Iris pigment epithelial cell (primary cell): ENCODE measurements at regions not wholly inside any gene's neighbourhood (a gene's known extent, or its start where the extent isn't known, plus 50 kb on each side); places are given as distances from the start of the nearest gene placed in this dataset.
A peak's percentile ranks its signal among the peaks of the same experiment; 100 is the strongest.
"Not testable (repeated sequence)": the region's sequence is repeated elsewhere in the genome, so short reads cannot be mapped to it uniquely, and the experiment has no call there.

Experiments used
- DNase-seq: peaks from one replicate; pipeline ENCODE4 v3.0.0-alpha.2; 2011; ENCODE audit warnings: low read depth

DNA sequence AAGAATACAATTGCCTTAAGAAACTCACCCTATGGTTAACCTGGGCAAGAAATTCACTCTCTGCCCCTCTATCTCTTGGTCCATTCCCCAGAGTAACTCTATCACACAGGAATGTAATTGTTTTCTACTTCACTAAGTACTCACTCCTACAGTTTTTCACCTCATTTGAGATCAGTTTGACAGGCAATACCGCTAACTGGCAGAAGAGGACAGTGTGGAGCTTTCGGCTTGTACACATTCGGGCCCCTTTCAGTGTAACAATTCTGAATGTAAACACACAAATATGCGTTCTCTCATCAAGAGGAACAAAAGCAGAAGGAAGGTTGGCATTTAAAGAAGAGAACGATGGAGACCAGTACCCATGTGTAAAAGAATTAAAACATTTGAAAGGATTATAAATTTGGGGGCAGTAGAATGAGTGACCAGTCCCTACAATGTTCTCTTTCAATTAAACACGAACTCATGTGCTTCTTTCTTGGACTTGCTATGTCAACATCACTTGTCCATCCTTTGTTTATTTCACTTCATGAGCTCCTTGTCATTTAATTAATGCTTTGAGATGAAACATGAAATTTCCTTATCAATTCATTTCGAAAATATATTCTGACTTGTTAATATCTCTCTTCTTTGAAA, 188.5 kb upstream of the GRAMD2B start:
- peak; percentile 36 for DNase-seq

DNA sequence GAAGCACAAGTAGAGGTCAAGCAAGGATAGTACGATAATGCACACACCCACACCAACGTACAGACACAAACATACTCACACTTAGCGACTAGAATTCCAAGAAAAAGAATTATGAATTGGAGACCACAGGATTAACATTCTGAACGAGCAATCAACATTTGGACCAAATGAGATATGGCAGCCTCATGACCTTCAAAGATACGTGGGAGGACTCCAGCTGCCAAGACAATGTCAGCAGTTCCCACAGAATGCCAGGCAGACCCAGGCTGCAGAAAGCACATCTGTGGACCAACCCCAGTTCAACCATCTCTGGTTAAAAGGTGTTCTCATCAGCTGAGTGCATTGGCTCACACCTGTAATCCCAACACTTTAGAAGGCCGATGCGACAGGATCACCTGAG, 187.6 kb upstream of the GRAMD2B start:
- no peak for DNase-seq

DNA sequence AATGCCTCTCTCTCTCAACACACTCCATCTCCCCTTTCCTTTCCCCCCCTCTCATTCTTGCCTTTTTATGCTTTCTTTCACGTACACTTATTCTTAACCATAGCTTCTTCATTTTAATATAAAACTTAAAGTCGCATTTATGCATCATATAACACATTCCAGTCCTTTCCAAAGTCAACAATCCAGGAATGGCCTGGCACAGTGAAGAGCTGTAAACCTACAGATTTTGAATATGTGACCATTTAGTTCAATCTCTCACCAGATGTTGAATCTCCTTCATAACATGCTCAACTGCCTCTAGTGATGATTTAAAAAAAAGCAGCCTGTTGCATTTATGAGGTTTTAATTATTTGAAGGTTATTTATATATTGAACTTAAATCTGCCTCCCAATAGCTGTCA, 186.2 kb upstream of the GRAMD2B start:
- DNase-seq, result no peak

DNA sequence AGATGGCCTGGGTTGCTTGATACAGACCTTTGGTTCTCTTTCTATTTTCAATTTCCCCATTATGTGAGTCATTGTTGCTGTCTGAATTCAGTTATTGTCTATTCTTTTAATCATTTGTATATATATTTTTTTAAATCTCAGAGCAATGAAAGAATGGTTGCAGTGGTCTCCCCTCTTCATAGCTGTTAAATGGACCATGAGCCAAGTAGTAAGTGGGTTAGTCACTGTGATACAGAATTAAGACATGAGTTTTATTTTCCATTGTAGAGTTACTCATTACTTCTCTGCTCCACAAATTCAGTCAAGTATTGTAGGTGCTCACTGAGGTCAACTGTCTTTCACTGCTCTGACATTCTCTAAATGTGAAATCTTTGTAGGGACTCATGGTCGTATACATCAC, 174.6 kb upstream of the GRAMD2B start:
- no peak for DNase-seq

DNA sequence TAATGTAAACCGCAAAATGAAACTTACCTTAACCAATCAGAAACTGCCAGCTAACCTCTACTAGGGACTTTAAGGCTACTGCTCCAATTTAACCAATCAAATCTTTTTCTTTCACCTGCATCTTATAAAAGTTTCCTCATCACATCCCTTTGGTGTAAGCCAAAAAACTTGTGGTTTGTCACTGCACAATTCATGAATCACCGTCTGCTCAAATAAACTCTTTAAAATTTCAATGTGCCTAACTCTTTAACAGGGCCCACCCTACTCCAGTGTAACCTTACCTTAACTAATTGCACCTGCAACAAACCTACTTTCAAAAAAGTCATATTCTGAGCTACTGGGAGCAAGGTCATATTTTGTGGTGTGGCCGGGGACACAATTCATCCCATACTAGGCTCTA, 172.2 kb upstream of the GRAMD2B start:
- DNase-seq, result no peak

DNA sequence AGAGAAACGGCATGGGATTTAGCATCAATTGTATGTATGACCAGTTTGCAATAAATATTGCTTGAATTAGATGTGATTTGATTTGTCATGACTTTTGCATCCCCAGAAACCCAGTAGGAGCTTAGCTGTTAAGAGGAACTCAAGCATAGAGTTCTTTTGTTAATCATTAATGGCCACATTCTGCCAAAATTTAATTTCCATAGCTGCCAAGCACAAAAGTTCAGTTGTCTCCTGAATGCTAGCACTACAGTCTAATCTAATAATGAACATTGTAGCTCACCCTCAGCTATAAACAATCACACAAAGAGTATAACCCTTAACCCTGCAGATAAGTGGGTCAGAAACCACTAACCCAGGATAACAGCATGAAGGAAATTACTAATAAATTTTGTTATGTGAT, 169.8 kb upstream of the GRAMD2B start:
- no peak for DNase-seq

DNA sequence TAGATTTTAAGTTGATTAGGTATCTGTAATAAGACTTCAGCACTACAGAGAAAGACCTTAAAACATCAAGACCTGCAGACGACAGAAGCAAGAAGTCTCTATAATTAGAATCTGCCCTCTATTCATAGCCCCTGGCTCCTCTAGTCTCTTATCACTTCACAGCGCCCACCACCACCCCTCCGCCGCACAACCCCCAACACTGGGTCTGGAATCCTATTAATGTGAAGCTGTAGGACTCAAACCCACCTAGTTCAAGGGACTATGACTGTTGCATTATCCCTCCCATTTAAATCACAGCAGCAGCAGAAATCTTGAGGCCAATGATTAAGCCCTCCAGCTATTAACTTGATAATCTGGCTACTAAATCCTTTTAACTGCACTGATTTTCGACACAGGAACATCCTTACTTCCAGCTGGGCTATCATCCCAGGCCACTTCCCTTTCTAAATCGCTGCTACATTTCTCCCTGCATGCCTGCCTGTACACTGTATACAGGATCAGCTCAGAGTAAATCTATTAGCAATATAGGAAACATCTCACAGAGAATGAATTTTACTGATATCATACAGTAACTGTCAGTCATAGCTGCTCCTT, 159.5 kb upstream of the GRAMD2B start:
- no peak for DNase-seq

DNA sequence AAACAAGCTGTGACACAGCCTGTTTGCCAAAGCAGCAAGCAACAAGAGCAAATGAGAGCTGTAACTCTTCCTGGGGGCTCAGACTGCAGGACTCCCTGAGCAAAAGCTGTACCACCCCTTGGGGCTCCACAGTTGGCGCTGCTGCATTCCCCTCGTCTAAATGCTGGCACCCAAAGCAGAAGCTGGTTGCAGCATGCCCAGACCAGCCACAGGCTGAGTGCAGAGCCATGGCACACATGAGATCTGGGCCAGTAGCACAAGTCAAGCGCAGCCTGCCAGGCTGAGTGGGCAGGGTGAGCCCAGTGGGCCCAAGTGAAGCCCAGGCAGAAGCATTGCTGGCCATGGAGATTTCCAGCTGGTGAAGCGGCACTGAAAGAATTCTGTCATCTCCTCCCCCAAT, 157.3 kb upstream of the GRAMD2B start:
- DNase-seq, result no peak

DNA sequence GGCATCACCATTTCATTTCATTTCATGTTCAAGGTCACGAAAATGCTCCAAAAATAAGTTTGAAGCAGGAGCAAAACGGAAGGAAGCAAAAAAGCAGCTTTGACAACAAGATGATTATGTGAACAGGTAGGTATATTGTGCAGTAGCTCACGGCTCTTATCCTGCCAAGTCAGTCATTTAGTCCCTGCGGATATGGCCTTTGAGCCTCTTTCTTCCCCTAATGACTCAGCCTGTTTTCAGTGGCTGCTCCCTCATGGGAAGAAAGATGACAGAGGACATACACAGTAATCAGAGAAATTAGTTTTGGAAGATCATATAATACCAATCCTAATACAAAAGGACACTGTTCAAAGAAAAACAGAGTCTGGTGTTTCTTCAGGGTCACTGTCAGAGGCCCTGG, 155.8 kb upstream of the GRAMD2B start:
- DNase-seq, result no peak

DNA sequence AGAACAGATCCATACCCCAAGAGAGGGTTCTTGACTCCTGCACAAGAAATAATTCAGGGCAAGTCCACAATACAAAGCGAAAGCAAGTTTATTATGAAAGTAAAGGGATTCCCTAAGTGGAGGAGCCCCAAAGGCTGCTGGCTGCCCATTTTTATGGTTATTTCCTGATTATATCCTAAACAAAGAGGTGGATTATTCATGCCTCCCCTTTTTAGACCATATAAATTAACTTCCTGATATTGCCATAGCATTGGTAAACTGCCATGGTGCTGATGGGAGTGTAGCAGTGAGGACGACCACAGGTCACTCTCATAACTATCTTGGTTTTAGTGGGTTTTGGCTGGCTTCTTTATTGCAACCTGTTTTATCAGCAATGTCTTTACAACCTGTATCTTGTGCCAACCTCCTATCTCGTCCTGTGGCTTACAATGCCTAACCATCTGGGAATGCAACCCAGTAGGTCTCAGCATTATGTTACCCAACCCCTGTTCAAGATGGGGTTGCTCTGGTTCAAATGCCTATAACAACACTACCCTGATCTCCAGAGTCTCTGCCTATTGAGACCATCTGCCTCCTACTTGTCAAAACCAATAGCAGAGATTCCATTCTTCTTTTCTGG, 154.4 kb upstream of the GRAMD2B start:
- no peak for DNase-seq

DNA sequence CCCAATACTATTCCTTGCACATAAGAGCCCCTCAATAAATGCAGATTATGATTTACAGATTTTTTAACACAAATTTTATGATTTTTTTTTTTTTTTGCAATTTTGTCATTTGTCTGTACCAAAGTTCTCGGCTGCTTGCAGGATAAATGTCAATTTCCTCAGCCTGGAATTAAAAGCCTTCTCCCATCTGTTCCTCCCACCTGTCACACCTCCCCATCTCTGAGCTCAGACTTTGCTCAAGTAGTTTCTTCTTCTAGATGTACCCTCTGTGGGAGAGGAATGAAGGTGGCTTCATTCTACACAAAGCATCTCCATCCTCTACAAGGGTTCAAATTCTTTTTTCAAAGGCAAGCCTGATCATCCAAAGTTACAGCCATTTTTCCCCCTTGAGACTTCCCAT, 153.7 kb upstream of the GRAMD2B start:
- no peak for DNase-seq

DNA sequence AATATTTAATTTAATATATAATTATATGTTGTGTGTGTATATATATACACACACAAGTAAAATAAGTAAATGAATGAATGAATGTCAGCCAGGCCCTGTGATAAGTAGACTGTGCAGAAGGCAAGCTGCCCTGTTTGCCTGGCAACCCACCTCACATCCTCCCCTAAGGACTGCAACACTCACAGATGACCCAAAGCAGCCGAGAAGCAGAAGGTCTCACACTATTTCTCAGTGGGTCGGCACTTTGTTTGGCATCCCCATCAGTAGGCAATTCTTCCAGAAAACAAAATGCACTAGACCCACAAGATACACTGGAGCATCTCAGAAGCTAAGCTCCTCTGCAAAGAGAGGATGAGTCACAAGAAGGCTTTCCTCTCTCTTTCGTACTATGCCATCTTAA, 152.1 kb upstream of the GRAMD2B start:
- DNase-seq, result no peak

DNA sequence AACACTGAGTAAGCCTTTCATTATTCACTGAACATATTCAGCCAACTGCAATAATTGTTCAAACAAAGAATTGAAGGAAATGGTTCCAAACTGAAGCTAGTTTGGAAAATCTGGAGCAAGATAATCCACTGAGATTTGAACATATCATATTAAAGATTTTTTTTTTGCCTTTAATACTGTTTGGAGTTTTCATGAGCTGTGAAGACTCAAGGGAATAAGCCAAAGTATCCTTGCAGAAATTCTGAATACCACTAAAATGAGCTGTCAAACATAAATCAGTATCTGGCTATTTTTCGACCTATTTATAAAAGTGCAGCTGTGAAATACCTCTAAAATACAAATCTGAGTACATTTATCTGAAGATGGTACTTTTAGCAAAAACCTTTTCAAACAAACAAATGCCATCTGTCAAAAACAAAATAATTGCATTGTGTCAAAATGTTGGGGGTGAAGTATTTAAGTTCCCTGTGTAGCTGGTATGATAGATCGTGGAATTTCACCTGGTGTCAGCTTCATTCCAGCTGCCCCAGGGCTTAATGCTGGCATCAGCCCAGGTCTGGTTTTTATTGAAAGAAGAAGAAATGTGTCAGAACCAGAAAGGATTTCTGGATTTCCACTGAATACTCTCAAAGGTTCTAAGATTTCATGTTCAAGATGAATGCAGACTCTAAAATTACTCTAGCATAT, 149.0 kb upstream of the GRAMD2B start:
- no peak for DNase-seq

DNA sequence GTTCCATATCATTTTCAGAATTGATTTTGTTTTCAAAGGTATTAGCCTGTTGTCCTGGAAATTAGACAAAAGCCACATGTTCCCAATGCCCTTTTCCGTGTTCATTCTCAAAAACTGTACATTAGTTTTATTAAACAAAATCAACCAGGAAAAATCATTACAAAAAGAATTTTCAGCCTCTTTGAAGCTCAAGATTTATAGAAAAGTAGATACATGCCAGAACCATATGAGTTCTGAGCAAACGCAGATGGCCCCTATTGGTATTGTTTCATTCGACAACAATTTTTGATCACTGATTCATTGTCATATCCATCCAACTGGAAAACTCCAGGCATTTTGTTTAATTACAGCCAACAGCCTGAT, 148.5 kb upstream of the GRAMD2B start:
- no peak for DNase-seq

DNA sequence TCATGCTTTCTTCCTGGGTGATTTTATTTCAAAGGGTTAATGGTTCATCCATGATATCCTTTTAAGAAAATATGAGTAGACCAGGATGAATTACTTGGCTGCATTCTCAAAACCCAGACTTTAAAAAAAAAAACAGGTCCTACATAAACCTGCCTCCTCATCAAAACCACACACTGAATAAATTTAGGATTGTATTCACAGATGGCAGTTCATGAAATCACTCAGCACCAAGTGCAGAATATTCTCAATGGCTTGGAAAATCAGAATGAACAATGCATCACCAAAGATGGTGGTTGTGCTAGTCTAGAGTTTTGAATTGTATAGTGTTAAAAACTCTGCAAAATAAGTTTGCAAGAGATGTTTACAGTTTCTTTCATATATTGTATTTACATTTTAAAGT, 145.4 kb upstream of the GRAMD2B start:
- no peak for DNase-seq

DNA sequence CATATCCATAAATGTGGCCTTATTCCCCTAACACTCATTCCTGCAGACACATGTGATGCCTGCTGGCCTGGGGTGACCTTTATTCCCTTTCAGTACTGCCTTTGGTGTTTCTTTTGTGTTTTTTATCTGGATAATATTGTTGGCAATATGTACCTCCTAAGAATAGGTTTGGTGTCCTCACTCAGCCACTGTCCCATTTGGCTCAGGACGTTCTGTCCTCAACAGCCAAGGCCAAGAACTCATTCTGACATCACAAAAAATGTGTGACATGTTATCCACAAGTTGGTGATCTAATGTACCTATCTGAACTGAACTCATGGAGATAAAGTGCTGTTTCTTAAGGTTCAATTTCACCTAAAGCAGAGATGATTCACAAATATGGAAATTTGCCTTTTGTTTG, 142.9 kb upstream of the GRAMD2B start:
- no peak for DNase-seq

DNA sequence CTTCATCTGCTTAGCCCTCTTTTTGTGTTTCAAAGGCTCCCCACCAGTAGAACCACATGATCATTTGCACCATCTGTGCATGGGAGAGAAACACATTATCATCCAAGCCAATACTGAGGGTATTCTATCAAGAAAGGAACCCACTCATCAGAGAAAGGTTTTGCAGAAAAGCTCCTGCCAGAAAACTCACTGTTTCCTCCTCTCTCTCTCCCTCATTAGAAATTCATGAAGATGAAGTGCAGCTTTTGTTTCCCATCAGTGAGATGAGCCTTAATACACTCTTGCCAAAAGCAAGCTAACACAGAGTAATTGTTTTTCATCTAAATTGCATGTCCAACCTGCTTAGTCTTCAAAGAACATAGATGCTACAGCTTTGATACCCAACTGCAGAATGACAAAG, 142.4 kb upstream of the GRAMD2B start:
- DNase-seq, result no peak

DNA sequence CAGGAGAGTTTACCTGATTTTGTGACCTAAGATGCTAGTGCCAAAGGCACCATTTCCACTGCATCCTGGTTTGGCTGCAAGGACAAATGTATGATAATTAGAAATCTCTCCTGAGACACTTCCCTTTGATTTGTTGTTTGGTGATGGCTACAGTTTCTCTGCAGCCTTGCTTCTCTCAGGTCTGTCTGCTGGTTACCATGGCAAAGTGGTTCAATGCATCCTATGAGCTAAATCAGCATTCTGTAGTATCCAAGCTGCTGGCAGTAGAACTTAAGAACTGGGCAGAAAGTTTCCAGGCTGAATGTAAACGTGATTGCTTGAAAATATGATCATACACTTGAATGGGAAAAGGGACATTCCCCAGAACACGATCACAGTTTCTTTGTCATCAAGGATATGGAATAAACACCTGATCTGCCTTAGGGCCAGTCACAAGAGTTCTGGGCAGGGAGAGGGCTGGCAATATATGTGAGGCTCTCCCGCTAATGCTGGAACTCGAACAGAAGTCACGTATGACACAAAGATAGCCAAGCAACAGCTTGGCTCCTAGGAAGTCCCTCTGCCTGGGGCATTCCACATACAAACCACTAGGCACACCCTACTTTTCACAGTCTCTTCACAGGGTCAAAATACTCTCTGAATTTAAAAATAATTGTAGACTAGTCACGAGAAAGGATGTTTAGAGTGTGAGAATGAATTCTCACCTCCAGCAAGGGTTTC, 138.1 kb upstream of the GRAMD2B start:
- DNase-seq, result no peak

DNA sequence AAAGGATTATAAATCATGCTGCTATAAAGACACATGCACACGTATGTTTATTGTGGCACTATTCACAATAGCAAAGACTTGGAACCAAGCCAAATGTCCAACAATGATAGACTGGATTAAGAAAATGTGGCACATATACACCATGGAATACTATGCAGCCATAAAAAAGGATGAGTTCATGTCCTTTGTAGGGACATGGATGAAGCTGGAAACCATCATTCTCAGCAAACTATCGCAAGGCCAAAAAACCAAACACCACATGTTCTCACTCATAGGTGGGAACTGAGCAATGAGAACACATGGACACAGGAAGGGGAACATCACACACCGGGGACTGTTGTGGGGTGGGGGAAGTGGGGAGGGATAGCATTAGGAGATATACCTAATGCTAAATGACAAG, 127.1 kb upstream of the GRAMD2B start:
- DNase-seq, result not testable (repeated sequence)

DNA sequence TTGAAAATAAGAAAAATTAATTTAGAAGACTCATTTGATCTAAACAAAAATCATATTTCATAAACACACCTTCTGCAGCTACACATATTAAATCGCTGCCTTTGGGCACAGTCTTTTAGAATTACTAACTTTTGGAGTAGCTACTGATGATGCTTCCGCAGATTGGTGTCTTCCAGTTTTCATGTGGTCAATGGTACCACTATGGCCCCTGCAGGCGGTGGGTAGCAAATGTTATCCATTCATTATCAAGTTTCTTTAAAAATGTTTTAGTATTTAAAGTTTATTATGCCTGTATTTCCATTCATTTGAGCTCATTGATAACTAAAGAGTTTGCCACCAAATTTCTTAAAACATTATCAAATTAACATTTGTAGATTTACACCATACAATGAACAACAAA, 122.9 kb upstream of the GRAMD2B start:
- no peak for DNase-seq

DNA sequence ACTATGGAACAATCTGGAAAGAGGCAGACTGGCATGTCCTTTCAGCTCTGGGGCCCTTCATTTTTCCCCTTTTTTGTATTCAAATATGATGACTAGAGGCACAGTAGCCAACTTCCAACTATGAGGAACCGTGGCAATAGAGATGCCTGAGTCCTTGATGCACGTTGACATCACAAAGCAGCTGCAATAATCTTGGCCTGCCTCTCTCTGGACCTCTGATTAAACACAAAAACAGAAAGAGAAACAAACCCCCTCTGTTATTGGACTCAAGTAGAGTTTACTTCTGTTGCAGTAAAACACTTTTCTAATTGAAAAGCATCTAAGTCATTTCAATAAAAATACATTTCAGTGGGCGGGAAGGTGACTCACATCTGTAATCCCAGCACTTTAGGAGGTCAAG, 122.2 kb upstream of the GRAMD2B start:
- no peak for DNase-seq

DNA sequence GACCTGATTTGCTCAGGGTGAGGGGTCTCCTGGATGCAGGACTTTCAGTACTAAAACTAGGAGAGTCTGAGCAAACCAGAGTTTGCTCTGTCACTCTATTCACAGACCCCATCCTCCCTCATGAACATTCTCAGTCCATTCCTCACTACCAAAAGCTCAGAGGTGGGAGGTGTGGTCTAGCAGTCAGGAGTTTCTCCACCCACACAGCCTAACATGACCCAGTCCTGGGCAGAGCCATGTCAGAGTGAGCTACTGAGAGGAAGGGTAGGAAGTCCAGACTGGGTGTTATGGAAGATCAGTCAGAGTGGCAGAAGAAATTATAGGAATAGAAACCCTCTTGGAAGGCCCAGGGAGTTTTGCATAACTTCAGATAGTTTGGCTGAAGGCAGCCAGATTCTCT, 113.3 kb upstream of the GRAMD2B start:
- no peak for DNase-seq

DNA sequence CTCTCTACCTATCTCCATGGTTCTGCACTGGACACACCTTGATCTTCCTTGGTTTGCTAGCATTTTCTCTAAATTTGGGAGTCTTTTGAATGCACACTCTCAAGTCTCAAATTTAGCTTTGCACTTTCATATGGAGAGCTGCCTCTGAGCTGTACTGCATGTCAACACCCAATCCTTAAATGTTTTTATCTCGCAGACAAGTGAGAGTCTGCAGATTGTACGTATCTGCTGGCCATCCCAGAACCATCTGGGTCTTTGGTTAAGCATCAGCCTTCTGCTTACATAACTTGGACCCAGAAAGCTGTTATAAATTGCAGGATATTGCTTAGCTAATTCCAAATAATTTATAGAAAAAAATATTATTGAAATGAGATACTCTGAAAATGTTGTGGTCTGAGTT, 111.4 kb upstream of the GRAMD2B start:
- DNase-seq, result no peak
